ENCODE measurements at regions not wholly inside any gene's neighbourhood (a gene's known extent, or its start where the extent isn't known, plus 50 kb on each side); places are given as distances from the start of the nearest gene placed in this dataset.

- DNase-seq (ENCODE audit: low read depth): peak; percentile 35
- TF ChIP-seq CTCF (conservative IDR thresholded peaks at IDR 0.05; ENCODE audit: low read depth, low read length): no peak
- H3K4me3 ChIP-seq (ENCODE audit: low read depth, low read length): no peak overlapping the region
Observed at GRCh38 chr5:39717176-39717897, 292.6 kb upstream of the DAB2 start.

- DNase-seq (ENCODE audit: low read depth): peak; percentile 84
- TF ChIP-seq CTCF (conservative IDR thresholded peaks at IDR 0.05; ENCODE audit: low read depth, low read length): peak; percentile 78
- no peak overlapping the region for H3K4me3 ChIP-seq (ENCODE audit: low read depth, low read length)
Observed at GRCh38 chr5:39716532-39717028, 291.8 kb upstream of the DAB2 start.

- peak; percentile 87 for DNase-seq (ENCODE audit: low read depth)
- peak; percentile 82 for TF ChIP-seq CTCF (conservative IDR thresholded peaks at IDR 0.05; ENCODE audit: low read depth, low read length)
- no peak overlapping the region for H3K4me3 ChIP-seq (ENCODE audit: low read depth, low read length)
Observed at GRCh38 chr5:39714036-39714698, 289.4 kb upstream of the DAB2 start.

GRCh38 chr5:39713250-39713916 lies 288.6 kb upstream of the DAB2 start:
- peak; percentile 26 for DNase-seq (ENCODE audit: low read depth)
- TF ChIP-seq CTCF (conservative IDR thresholded peaks at IDR 0.05; ENCODE audit: low read depth, low read length): no peak
- H3K4me3 ChIP-seq (ENCODE audit: low read depth, low read length): no peak overlapping the region

GRCh38 chr5:39712316-39713249 lies 287.8 kb upstream of the DAB2 start:
- TF ChIP-seq CTCF (conservative IDR thresholded peaks at IDR 0.05; ENCODE audit: low read depth, low read length): no peak

GRCh38 chr5:39711821-39712220 lies 287.0 kb upstream of the DAB2 start:
- no peak for DNase-seq (ENCODE audit: low read depth)
- no peak overlapping the region for H3K4me3 ChIP-seq (ENCODE audit: low read depth, low read length)
- TF ChIP-seq CTCF (conservative IDR thresholded peaks at IDR 0.05; ENCODE audit: low read depth, low read length): no peak

More at GRCh38 chr5:39712316-39713249, 287.8 kb upstream of the DAB2 start:
- DNase-seq (ENCODE audit: low read depth): no peak
- H3K4me3 ChIP-seq (ENCODE audit: low read depth, low read length): no peak overlapping the region

Data from choroid plexus epithelial cell (primary cell).